ENCODE measurements at regions not wholly inside any gene's neighbourhood (a gene's known extent, or its start where the extent isn't known, plus 50 kb on each side); places are given as distances from the start of the nearest gene placed in this dataset.

DNA sequence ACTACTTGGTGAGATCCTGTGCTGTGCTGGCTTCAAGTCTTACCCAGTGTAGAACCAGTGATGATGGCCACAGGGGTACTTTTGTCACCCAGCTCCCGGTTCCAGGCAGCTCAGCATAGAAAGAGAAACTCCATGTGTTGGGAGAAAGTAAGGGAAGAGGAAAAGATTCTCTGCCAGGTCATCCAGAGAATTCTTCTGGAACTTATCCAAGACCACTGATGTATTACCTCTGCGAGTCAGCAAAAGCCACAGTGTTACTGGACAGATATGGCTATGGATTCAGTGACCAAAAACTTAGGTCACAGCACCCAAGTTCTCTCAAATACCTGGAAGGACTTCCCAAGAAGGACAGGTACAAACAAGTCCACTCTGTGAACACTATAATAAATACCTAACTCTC is 399.5 kb upstream of the MIR17HG start:
- DNase-seq, result no peak

- DNase-seq, result no peak
These were observed 397.3 kb upstream of the MIR17HG start for GRCh38 chr13:90950160-90950559.

GRCh38 chr13:90951663-90952062 is 395.8 kb upstream of the MIR17HG start:
- DNase-seq, result no peak

- no peak for DNase-seq
These were observed 395.2 kb upstream of the MIR17HG start for GRCh38 chr13:90952326-90952725.

- no peak for DNase-seq
These were observed 392.8 kb upstream of the MIR17HG start for GRCh38 chr13:90954605-90955195.

DNA sequence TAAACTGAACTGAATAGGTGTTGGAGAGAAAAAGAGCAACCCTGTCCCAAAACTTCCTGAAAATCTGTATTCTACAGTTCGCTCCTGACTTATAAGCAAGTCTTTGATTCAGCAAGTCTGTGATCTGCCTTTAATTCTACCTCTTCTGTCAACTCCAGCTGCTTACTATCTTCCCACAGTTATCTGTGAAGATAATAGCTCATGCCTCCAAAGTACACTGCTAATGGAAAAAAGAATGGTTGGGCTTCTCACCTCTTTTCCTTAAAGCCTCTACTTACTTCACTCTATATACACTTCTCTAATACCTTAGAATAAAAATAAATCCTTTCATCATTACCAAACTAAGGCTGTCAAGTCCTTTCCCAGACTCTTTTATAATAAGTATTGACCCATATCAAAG is 391.5 kb upstream of the MIR17HG start:
- no peak for DNase-seq

DNA sequence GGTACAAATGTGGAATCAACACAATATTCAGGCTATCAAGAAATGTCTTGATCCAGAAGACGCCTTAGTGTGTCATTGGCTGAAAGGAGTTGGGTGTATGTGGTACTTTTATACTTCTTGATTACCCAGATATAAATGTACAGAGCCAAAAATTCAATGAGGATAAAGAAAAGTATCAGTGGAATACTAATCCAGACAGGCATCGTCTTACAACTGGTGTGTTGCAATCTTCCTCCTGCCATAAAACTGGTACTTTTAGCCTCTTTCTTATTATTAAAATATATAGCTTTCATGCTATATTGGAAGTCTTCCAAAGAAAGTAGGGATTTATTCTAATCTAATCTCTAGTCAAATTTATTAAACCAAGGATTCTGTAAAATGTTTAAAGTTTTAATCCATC is 388.6 kb upstream of the MIR17HG start:
- no peak for DNase-seq

GRCh38 chr13:90968166-90968904 is 379.2 kb upstream of the MIR17HG start:
- DNase-seq, result no peak

DNA sequence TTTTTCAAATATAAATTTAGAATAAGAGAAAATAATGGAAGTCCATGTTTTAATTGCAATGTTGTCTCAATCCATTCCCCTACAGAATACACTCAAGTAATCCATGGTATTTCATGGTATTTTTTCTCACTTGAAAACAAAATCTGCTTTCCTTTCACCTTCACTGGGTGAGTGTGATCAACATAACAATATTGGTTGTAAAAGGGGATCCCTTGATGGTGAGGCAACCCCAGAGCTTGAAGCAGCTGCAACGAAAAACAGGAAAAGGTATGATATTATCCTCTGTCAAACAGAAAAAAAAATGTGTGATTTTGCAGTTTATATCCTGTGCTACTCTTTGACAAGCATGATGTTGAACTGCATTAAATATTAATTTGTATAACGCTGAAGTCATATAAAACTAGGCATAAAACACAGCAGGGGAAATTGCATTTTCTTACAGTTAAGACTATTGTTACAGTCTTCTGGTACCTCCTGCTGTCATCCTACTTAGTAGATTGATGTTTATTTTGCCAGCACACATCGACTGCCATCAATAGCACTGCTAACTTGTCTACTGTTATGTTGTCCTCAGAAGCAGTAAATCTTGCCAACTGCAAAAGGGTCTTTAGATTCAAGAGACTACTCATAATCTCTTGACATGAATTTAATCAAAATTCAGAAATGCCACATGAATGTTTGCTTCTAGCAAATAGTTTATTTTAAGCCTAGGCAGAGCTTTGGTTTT is 373.1 kb upstream of the MIR17HG start:
- DNase-seq, result no peak

DNA sequence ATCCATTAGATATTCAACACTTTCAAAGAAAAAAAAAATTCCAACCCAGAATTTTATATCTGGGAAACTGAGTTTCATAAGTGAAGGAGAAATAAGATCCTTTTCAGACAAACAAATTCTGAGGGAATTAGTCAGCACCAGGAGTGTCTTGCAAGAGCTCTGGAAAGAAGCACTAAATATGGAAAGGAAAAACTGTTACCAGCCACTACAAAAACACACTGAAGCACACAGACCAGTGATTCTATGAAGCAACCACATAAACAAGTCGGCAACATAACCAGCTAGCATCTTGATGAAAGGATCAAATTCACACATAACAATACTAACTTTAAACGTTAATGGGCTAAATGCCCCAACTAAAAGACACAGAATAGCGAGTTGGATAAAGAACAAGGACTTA is 368.4 kb upstream of the MIR17HG start:
- no peak for DNase-seq

GRCh38 chr13:90984756-90985155 is 362.7 kb upstream of the MIR17HG start:
- no peak for DNase-seq

DNA sequence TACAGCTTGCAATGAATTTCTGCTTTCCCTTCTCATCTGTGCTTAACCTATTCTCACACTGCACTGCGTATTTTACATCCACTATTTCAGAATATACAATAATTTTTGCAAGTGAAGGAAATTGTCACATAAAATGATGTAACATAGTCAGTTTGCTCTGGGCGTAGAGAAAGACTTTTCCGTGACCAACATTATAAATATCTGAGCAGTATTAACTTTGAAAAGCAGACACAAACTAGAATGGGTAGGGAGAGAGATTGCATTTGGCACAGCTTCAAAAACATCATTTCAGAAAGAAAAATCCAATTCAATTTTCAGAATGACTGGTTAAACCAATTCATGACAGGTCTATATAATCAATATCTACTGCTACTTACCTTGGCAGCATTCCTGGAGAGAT is 352.5 kb upstream of the MIR17HG start:
- DNase-seq, result no peak

- DNase-seq, result no peak
These were observed 351.9 kb upstream of the MIR17HG start for GRCh38 chr13:90995614-90996013.

- no peak for DNase-seq
These were observed 349.5 kb upstream of the MIR17HG start for GRCh38 chr13:90997951-90998350.

- no peak for DNase-seq
These were observed 348.1 kb upstream of the MIR17HG start for GRCh38 chr13:90999401-90999800.

GRCh38 chr13:91001371-91001770 is 346.1 kb upstream of the MIR17HG start:
- DNase-seq, result no peak

GRCh38 chr13:91014696-91015095 is 332.8 kb upstream of the MIR17HG start:
- DNase-seq, result no peak

- DNase-seq, result no peak
These were observed 330.3 kb upstream of the MIR17HG start for GRCh38 chr13:91017031-91017668.

DNA sequence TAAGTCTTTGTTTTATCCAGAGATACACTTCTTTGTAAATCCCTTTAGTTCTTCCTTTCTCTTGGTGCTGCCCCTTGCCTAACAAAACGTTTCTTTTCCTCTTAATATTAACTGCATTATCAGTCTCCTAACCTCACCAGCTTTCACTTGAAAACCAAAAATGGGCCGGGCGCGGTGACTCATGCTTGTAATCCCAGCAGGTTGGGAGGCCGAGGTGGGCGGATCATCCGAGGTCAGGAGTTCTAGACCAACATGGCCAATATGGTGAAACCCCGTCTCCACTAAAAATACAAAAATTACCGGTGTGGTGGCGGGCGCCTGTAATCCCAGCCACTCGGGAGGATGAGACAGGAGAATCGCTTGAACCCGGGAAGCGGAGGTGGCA is 329.8 kb upstream of the MIR17HG start:
- no peak for DNase-seq

DNA sequence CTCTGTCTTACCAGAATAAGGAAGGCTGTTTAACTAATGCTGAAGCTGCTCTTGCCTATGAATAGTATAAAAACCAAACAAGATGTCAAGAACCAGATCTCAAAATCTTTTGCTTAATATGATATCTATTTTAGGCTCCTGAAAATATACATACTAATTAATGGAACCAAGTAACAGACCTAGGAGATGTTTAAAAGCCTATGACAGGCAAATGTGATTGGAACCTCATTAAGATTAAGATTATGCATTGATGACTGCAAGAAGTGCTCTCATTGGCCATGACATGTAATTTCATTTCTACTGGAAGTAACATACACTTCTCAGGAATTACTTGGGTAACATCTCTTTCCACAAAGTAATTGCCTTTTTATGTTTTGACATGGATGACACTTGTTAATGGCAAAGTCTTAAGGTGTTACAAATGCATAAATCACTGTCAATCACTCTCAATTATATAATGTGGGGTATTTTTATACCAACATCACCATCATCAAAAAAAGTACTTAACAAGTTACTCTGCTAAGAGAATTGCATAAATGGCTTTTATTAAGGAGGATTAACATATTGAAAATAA is 326.9 kb upstream of the MIR17HG start:
- DNase-seq, result no peak

DNA sequence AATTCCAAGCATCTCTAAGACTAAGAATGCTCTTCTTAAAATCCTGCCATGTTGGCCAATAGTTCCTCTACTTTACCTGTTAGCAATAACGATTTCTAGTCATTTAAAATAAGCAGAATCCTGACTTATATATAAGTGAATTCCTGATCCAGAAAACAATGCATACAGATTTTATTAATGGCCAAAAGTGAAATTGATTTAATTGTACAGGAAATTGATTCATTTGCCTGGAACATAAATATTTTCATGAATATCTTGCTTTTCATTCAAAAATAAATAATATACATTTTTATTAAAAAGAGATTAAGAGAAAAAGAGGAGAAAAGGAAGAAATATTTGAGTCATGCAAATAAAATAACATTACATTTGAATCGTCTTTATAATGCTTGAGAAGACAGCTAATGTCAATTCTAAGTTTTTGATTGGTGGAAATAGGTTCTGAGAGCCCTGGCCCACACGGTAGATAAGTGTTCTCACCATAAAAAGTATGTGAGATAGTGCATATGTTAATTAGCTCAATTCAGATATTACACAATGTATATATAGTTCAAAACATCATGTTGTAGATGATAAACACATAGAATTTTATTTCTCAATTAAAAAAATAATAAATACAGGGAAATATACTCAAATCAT is 323.2 kb upstream of the MIR17HG start:
- DNase-seq, result no peak

- DNase-seq, result no peak
These were observed 322.0 kb upstream of the MIR17HG start for GRCh38 chr13:91025442-91025841.

DNA sequence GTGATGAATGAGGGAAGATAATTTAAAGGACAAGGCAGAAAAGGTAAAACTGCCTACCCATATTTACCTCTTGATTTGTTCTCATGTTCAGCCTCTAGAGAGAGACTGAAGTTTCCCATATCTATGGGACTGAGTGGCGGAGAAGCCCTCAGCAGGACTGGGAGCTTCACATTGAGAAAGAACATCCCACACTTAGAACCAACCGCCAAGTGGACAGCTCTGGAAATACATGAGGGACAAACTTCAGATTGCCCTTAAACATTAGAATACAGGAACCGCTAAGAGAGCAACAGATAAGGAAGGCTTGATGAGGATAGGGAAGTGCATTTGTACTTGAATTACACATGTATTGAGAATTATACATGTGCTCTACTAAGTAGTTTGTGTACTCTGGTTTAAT is 316.0 kb upstream of the MIR17HG start:
- no peak for DNase-seq

All from CD4-positive, alpha-beta T cell treated with Interleukin-6 for 4 hours (primary cell).